ENCODE measurements at regions not wholly inside any gene's neighbourhood (a gene's known extent, or its start where the extent isn't known, plus 50 kb on each side); places are given as distances from the start of the nearest gene placed in this dataset.

DNA sequence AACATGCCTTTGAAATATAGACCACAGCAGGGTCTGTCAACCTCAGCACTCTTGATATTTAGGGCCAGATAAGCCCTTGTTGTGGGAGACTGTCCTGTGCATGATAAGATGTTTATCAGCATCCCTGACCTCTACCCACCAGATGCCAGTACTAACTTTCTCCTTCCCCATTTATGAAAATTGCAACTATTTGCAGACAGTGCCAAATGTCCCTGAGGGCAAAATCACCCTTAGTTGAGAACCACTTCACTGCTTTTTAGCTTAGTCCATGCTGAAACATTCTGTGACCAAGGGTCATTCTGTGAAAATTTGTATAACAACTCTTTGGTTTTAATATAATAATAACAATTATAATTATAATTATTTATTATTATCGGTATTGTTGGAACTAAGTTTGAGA lies 1032.4 kb downstream of the MCTP2 start (continued):
- TF ChIP-seq, protein P1, sequence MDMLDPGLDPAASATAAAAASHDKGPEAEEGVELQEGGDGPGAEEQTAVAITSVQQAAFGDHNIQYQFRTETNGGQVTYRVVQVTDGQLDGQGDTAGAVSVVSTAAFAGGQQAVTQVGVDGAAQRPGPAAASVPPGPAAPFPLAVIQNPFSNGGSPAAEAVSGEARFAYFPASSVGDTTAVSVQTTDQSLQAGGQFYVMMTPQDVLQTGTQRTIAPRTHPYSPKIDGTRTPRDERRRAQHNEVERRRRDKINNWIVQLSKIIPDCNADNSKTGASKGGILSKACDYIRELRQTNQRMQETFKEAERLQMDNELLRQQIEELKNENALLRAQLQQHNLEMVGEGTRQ (IDR thresholded peaks at IDR 0.05; ENCODE audit: low read length): no peak
- TF ChIP-seq CHD2 (IDR thresholded peaks at IDR 0.05; ENCODE audit: low read length) (no peak), SIRT6 (IDR thresholded peaks at IDR 0.05; ENCODE audit: low read length) (no peak)

Data from H1 (cell line).